Activated CD4-positive, alpha-beta T cell treated with anti-CD3 and anti-CD28 coated beads, Interleukin-2, amount 10 ng/mL, durations not matched to agents 7 days and 5 days (primary cell): ENCODE measurements at regions not wholly inside any gene's neighbourhood (a gene's known extent, or its start where the extent isn't known, plus 50 kb on each side); places are given as distances from the start of the nearest gene placed in this dataset.

Source experiments
- CTCF ChIA-PET: fragments of 350-600 bp; sonication (Branson Sonifier 250); formaldehyde crosslinking; loops from one replicate; lab custom pipeline; 2021; ENCODE audit warnings: antibody characterized with exemption; lab: Charles Lee
- POLR2A ChIA-PET: fragments of 350-600 bp; sonication (Branson Sonifier 250); formaldehyde crosslinking; loops from one replicate; lab custom pipeline; 2021; ENCODE audit warnings: antibody characterized with exemption; lab: Charles Lee
- DNase-seq: peaks from one replicate; pipeline ENCODE4 v3.0.0-alpha.2; 2020
- H3K27ac Mint-ChIP-seq: one replicate; pipeline ENCODE4 v1.8.0; 2021; ENCODE audit warnings: mild to moderate bottlenecking, moderate library complexity, mixed read lengths
- H3K27me3 Mint-ChIP-seq: one replicate; pipeline ENCODE4 v1.8.0; 2021; ENCODE audit warnings: mixed read lengths
- H3K36me3 Mint-ChIP-seq: one replicate; pipeline ENCODE4 v1.8.0; 2021; ENCODE audit warnings: low read depth, mixed read lengths
- H3K4me1 Mint-ChIP-seq: one replicate; pipeline ENCODE4 v1.8.0; 2021; ENCODE audit warnings: mixed read lengths
- H3K4me3 Mint-ChIP-seq: one replicate; pipeline ENCODE4 v1.8.0; 2021; ENCODE audit warnings: mild to moderate bottlenecking, moderate library complexity, mixed read lengths
- H3K9me3 Mint-ChIP-seq: one replicate; pipeline ENCODE4 v1.8.0; 2021; ENCODE audit warnings: mixed read lengths

DNA sequence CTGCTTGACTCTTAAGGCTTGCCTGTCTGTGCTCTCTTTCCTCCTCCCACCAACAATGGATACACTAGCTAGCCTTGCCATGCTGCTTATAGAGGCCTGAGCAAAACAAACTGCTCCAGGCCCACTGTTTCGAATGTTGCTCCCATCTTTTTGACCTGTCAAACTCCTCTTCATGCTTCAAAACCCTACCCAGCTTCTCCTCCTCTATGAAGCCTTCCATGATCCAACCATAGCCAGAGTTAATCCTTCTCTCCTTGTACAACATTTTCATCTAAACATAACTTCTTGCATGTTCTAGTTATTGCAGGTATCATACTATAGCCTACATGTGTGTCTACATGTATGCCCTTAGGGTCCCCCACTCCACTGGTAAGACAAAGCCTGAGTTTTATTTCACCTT lies 426.7 kb upstream of the MGMT start:
- CTCF ChIA-PET, result no interaction called here
- H3K36me3 Mint-ChIP-seq, result no peaks in the 10 kb centered on the region

DNA sequence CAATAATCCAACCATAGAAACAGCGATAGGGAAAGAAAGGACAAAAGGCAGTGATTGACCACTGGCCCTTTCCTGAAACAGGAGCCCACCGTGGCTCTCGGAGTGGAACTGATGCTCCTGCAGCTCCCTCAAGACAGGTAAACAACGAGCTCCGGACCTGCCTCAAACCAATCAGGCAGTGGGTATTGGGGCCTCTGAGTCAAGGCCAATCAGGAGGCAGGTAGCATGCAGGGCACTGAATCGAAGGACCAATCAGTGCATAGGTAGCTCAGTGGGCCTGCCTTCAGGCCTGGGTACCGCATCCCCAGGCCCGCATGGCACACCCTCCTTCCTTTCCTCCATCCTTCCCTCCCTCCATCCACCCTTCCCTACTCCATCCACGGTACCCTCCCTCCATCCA lies 425.1 kb upstream of the MGMT start:
- Mint-ChIP-seq H3K4me3 (no peak overlapping the region), H3K27ac (no peak overlapping the region), H3K9me3 (no peaks in the 10 kb centered on the region), H3K27me3 (peaks cover 33% of the 10 kb centered on the region), H3K4me1 (peaks cover 39% of the 10 kb centered on the region), H3K36me3 (no peaks in the 10 kb centered on the region)
- ChIA-PET CTCF (no interaction called here), POLR2A (no interaction called here)
- DNase-seq, result no peak

More for the DNA sequence above, 426.7 kb upstream of the MGMT start:
- Mint-ChIP-seq H3K9me3 (no peaks in the 10 kb centered on the region), H3K4me3 (no peak overlapping the region), H3K27me3 (peaks cover 33% of the 10 kb centered on the region), H3K4me1 (peaks cover 53% of the 10 kb centered on the region), H3K27ac (no peak overlapping the region)
- POLR2A ChIA-PET, result no interaction called here
- DNase-seq, result no peak

DNA sequence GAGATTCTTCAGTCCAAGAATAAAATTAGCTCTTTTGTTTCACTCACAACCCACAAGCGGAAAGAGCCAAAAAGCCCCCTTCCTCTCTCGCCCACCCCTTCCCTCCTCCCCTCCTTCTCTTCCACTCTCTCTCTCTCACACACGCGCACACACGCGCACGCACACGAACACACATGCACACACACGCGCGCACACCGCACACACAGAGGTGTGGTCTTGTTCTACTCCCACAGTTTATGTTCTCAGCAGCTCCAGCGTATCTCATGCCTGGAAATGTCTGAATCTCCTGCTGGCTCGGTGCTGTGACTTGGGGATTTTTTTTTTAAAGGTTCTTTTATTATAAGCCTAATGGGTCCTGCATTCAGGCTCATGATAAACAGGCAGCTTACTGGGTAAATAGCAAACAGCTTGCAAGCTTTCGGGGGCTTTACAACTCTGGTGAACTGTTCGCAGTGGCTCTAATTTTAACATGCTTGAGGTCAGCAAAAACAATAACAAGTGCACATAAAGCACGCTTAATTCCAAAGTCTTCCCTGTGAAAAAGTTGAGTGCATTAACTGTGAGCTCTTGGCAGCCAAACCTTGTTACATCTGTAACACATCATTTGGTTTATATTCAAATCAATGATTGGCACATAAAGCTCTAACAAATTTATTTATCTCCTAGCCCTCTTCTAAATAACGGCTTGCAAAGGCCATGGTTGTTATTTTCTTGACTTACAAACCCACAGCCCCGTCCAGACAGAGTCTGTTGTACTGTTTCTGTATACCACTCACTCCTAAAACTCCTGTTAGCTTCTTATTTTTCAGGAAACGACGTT lies 424.1 kb upstream of the MGMT start:
- POLR2A ChIA-PET, result no interaction called here
- Mint-ChIP-seq H3K9me3 (no peaks in the 10 kb centered on the region), H3K27ac (no peak overlapping the region), H3K4me1 (peaks cover 30% of the 10 kb centered on the region), H3K36me3 (no peaks in the 10 kb centered on the region), H3K27me3 (peaks cover 35% of the 10 kb centered on the region), H3K4me3 (no peak overlapping the region)
- CTCF ChIA-PET, result interaction anchor here (1.4 kb wide), 1 partner anchor 9 kb away, joined by 5 read pairs; no protein-coding TSS in a partner anchor
- DNase-seq, result no peak

DNA sequence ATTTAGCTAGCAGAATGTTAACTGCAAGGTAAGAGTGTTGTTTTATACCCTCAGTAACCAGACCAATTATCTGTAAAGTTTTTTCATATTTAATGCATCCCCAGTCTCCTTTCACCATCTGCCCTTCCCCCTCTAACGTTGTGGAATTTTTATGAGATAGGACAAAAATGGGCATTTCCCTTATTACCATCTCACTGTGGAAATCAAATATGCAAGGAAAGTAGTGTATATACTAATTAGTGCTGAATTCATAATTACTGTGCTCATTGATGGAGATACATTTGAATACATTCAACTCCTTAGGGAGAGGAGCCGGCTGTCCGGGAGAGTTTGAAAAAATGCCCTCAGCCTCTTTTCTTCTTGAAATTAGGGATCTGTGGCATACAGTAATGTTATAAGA lies 423.4 kb upstream of the MGMT start:
- CTCF ChIA-PET, result interaction anchor here (1.4 kb wide), 1 partner anchor 9 kb away, joined by 5 read pairs; no protein-coding TSS in a partner anchor
- H3K36me3 Mint-ChIP-seq, result no peaks in the 10 kb centered on the region
- H3K27me3 Mint-ChIP-seq, result peaks cover 31% of the 10 kb centered on the region
- POLR2A ChIA-PET, result no interaction called here
- DNase-seq, result no peak
- no peak overlapping the region for H3K4me3 Mint-ChIP-seq
- no peaks in the 10 kb centered on the region for H3K9me3 Mint-ChIP-seq
- H3K4me1 Mint-ChIP-seq, result peaks cover 23% of the 10 kb centered on the region
- H3K27ac Mint-ChIP-seq, result no peak overlapping the region

DNA sequence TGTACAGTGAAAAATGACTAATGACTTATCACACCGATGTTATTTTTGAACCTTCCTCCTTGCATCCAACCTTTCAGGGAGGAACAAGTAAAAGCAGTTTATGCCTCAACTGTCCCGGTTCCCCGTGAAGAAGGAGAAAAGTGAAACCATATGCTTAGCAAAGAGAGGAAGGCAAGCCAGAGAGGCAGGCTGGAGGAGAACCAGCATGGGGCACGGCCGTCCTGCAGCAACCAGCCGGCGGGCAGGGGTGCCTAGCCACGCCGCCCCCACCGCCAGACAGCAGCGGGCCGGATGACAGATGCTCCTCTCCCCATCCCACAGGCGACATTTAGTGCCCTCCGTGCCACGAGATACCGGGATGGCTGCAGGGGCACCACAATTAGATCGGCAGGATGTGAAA lies 421.4 kb upstream of the MGMT start:
- CTCF ChIA-PET, result interaction anchor here (1.6 kb wide), 1 partner anchor 10 kb away, joined by 4 read pairs; no protein-coding TSS in a partner anchor
- H3K27ac Mint-ChIP-seq, result no peak overlapping the region
- H3K36me3 Mint-ChIP-seq, result no peaks in the 10 kb centered on the region
- POLR2A ChIA-PET, result no interaction called here
- no peak overlapping the region for H3K4me3 Mint-ChIP-seq
- H3K27me3 Mint-ChIP-seq, result peaks cover 23% of the 10 kb centered on the region
- no peak for DNase-seq
- peaks cover 10% of the 10 kb centered on the region for H3K4me1 Mint-ChIP-seq
- no peaks in the 10 kb centered on the region for H3K9me3 Mint-ChIP-seq

DNA sequence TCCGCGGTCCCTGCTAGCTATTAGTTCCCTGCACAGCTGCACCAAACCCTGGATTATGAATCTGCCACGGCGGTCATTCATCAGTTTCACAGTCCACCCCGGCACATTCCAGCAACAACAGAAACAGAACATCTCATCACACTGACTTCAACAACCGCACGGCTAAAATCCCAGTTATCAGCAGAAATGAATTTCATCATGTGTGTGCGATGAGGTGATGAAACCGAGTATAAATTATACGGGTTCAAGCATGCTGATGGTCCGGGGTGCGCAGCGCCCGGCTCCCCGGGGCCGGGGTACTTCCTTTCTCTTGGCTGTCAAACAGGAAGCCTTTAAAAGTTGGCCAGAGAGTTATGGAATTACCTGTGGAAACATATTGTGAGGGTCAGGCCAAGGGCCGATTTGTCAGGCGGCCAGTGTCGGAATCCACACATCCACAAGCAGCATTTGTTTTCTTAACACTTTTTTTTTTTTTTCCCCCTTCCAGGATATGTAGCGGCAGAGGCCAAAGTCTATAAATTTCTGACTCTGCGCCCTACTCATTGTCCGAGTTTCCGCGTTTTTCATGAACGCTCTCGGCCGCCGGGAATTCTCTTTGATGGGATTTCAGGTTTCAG lies 420.9 kb upstream of the MGMT start:
- ChIA-PET POLR2A (no interaction called here), CTCF (interaction anchor here (1.6 kb wide), 1 partner anchor 11 kb away, joined by 4 read pairs; no protein-coding TSS in a partner anchor)
- H3K4me3 Mint-ChIP-seq, result no peak overlapping the region
- peaks cover 10% of the 10 kb centered on the region for H3K4me1 Mint-ChIP-seq
- peaks cover 21% of the 10 kb centered on the region for H3K27me3 Mint-ChIP-seq
- H3K27ac Mint-ChIP-seq, result no peak overlapping the region
- H3K36me3 Mint-ChIP-seq, result no peaks in the 10 kb centered on the region
- no peak for DNase-seq
- H3K9me3 Mint-ChIP-seq, result no peaks in the 10 kb centered on the region

DNA sequence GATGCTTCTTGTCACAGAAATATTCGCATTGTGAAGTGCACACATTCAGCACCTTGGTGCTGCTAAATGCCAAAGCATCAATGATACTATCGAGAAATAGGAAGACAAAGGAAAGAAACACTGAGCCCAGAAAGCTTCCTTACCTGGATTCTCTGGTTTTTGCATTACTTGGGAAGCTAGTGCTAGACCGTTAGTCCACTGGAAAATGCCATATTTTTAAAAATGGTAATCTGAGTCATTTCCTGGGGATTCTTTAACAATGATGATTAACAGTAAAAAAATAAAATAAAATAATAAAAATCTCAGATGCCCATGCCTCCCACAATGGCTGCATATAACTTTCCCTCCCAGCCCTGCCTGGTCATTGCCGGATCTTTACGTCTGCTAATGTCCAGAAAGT lies 420.1 kb upstream of the MGMT start:
- H3K9me3 Mint-ChIP-seq, result no peaks in the 10 kb centered on the region
- ChIA-PET POLR2A (no interaction called here), CTCF (no interaction called here)
- H3K4me1 Mint-ChIP-seq, result peaks cover 10% of the 10 kb centered on the region
- no peak for DNase-seq
- no peak overlapping the region for H3K4me3 Mint-ChIP-seq
- peaks cover 17% of the 10 kb centered on the region for H3K27me3 Mint-ChIP-seq
- no peak overlapping the region for H3K27ac Mint-ChIP-seq
- no peaks in the 10 kb centered on the region for H3K36me3 Mint-ChIP-seq

DNA sequence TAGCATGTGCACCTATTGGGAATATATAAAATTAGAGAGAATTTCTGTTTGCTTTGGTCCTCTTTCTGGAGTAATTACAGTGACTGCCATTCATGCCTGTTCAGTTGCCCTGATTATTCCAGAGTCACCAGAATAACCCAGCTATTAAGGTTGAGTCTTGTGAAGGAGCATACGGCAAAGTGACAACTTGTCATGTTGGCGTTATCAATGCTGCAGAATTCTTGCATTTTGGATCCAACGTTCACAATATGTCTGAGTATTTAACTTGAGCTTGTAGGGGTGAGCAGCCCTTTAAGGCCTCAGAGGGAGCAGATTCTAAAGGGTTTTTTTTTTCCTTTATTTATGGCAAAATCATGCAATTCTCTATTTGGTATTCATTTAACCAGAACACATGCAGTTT lies 419.4 kb upstream of the MGMT start:
- CTCF ChIA-PET, result no interaction called here
- no peak for DNase-seq

DNA sequence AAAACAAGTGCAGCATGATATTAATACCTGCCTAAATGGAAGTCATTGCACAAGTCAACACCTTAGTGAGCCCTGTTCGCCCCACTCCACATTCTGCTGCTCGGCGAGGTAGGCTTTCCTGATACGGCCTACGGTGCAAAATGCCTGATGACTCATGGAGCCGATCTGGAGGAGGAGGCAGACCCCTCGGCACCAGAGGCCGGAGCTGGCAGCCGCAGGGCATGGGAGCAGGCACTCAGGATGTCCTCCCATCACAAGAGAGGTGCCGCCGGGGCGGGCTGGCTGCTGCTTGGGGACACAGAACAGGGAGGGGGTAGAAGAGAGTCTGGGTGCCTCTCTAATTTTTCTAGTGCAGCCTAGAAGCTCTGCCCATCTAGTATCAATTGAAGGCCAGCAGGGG lies 418.5 kb upstream of the MGMT start:
- no peak for DNase-seq
- no peaks in the 10 kb centered on the region for H3K9me3 Mint-ChIP-seq
- H3K4me1 Mint-ChIP-seq, result peaks cover 2% of the 10 kb centered on the region
- no peaks in the 10 kb centered on the region for H3K36me3 Mint-ChIP-seq
- POLR2A ChIA-PET, result no interaction called here
- CTCF ChIA-PET, result no interaction called here
- peaks cover 14% of the 10 kb centered on the region for H3K27me3 Mint-ChIP-seq
- H3K4me3 Mint-ChIP-seq, result no peak overlapping the region
- H3K27ac Mint-ChIP-seq, result no peak overlapping the region

More for the DNA sequence above, 419.4 kb upstream of the MGMT start:
- Mint-ChIP-seq H3K36me3 (no peaks in the 10 kb centered on the region), H3K27ac (no peak overlapping the region), H3K9me3 (no peaks in the 10 kb centered on the region), H3K27me3 (peaks cover 19% of the 10 kb centered on the region), H3K4me1 (peaks cover 10% of the 10 kb centered on the region), H3K4me3 (no peak overlapping the region)
- POLR2A ChIA-PET, result no interaction called here

DNA sequence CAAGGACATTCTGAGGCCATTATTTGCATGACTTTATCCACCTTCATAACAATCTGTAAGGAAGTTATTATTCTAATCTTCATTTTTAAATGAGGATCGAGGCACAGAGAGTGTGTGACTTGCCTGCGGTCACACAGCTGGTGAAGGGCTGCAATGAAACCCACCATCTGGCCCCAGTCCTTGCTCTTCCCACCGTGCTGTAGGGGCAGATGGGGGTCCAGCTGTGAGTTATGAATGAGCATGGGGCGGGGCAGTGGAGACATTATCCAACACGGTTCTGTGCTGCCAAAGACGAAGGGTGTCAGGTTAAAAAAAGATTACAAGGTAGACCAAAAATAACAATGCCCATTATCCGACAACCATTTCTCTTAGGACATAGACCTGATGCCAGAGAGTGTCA lies 417.5 kb upstream of the MGMT start:
- ChIA-PET POLR2A (no interaction called here), CTCF (no interaction called here)
- no peak overlapping the region for H3K4me3 Mint-ChIP-seq
- H3K4me1 Mint-ChIP-seq, result no peaks in the 10 kb centered on the region
- DNase-seq, result no peak
- no peak overlapping the region for H3K27ac Mint-ChIP-seq
- no peaks in the 10 kb centered on the region for H3K36me3 Mint-ChIP-seq
- peaks cover 15% of the 10 kb centered on the region for H3K27me3 Mint-ChIP-seq
- no peaks in the 10 kb centered on the region for H3K9me3 Mint-ChIP-seq

DNA sequence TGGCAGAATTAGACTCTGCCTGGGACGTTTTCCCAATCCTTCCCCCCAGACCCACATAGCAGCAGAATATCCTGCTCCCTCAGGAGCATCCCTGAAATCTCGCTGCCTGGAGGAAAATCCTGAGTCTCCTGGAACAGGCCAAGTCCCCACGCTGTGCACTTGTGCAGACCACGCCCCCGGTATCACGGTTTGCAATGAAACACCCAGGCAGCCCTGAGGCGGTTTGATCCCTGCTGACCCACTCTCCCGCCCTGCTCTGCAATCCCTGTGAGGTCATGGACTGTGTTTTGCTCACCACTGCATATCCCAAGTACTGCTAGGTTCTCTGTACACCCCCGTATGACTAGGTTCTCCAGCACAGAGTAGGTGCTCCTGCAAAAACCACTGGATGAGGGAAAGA lies 411.8 kb upstream of the MGMT start:
- H3K36me3 Mint-ChIP-seq, result no peaks in the 10 kb centered on the region
- no peak for DNase-seq
- CTCF ChIA-PET, result no interaction called here
- H3K4me1 Mint-ChIP-seq, result peaks cover 35% of the 10 kb centered on the region
- H3K4me3 Mint-ChIP-seq, result no peak overlapping the region
- H3K27me3 Mint-ChIP-seq, result peaks cover 18% of the 10 kb centered on the region
- POLR2A ChIA-PET, result no interaction called here
- H3K27ac Mint-ChIP-seq, result no peak overlapping the region
- no peaks in the 10 kb centered on the region for H3K9me3 Mint-ChIP-seq

DNA sequence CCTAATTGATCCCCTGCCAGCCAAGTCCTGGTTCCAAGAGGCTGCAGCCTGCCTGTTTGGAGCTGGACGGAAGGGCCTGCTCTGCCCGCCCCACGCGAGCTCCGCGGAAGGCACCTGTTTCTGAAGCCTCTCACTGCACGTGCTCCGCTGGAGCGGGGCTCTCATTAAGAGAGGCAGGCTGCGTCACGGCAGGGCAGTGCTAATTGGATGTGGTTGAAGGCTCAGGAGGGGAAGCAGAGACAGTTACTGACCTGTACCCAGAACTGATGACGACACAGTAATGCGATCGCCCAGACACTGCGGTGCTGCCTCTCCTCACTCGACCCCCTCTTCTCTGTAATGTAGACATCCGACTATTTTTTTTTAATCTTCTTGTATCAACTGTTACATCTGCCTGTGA lies 411.1 kb upstream of the MGMT start:
- peaks cover 35% of the 10 kb centered on the region for H3K4me1 Mint-ChIP-seq
- no peaks in the 10 kb centered on the region for H3K36me3 Mint-ChIP-seq
- H3K27me3 Mint-ChIP-seq, result peaks cover 20% of the 10 kb centered on the region
- ChIA-PET CTCF (no interaction called here), POLR2A (no interaction called here)
- H3K9me3 Mint-ChIP-seq, result no peaks in the 10 kb centered on the region
- H3K4me3 Mint-ChIP-seq, result no peak overlapping the region
- no peak for DNase-seq
- H3K27ac Mint-ChIP-seq, result no peak overlapping the region
